ENCODE measurements at regions not wholly inside any gene's neighbourhood (a gene's known extent, or its start where the extent isn't known, plus 50 kb on each side); places are given as distances from the start of the nearest gene placed in this dataset.

GRCh38 chr13:72527333-72527732, 200.1 kb downstream of the MZT1 start:
- Mint-ChIP-seq H3K27me3 (no peaks in the 10 kb centered on the region), H3K27ac (no peak overlapping the region), H3K4me3 (no peak overlapping the region), H3K36me3 (ENCODE audit: low read depth) (no peaks in the 10 kb centered on the region), H3K9me3 (peaks cover 8% of the 10 kb centered on the region), H3K4me1 (ENCODE audit: low read depth) (no peaks in the 10 kb centered on the region)

GRCh38 chr13:72523593-72523992, 203.8 kb downstream of the MZT1 start:
- Mint-ChIP-seq H3K4me1 (ENCODE audit: low read depth) (no peaks in the 10 kb centered on the region), H3K4me3 (no peak overlapping the region), H3K36me3 (ENCODE audit: low read depth) (no peaks in the 10 kb centered on the region), H3K27me3 (no peaks in the 10 kb centered on the region), H3K9me3 (peaks cover 8% of the 10 kb centered on the region), H3K27ac (no peak overlapping the region)

GRCh38 chr13:72523049-72523448, 204.4 kb downstream of the MZT1 start:
- Mint-ChIP-seq H3K4me3 (no peak overlapping the region), H3K27me3 (no peaks in the 10 kb centered on the region), H3K4me1 (ENCODE audit: low read depth) (no peaks in the 10 kb centered on the region), H3K9me3 (peaks cover 8% of the 10 kb centered on the region), H3K27ac (no peak overlapping the region), H3K36me3 (ENCODE audit: low read depth) (no peaks in the 10 kb centered on the region)

- Mint-ChIP-seq H3K36me3 (ENCODE audit: low read depth) (no peaks in the 10 kb centered on the region), H3K4me3 (no peak overlapping the region), H3K27ac (no peak overlapping the region), H3K4me1 (ENCODE audit: low read depth) (no peaks in the 10 kb centered on the region), H3K27me3 (no peaks in the 10 kb centered on the region), H3K9me3 (peaks cover 7% of the 10 kb centered on the region)
Observed at GRCh38 chr13:72521940-72522661, 205.3 kb downstream of the MZT1 start.

- no peaks in the 10 kb centered on the region for H3K27me3 Mint-ChIP-seq
- H3K9me3 Mint-ChIP-seq: no peaks in the 10 kb centered on the region
- H3K4me1 Mint-ChIP-seq (ENCODE audit: low read depth): no peaks in the 10 kb centered on the region
- no peak overlapping the region for H3K4me3 Mint-ChIP-seq
- no peak overlapping the region for H3K27ac Mint-ChIP-seq
- no peaks in the 10 kb centered on the region for H3K36me3 Mint-ChIP-seq (ENCODE audit: low read depth)
Observed at GRCh38 chr13:72514146-72514545, 213.3 kb downstream of the MZT1 start.

- Mint-ChIP-seq H3K27ac (no peak overlapping the region), H3K4me1 (ENCODE audit: low read depth) (no peaks in the 10 kb centered on the region), H3K9me3 (no peaks in the 10 kb centered on the region), H3K27me3 (no peaks in the 10 kb centered on the region), H3K36me3 (ENCODE audit: low read depth) (no peaks in the 10 kb centered on the region), H3K4me3 (no peak overlapping the region)
Observed at GRCh38 chr13:72508392-72508791, 219.0 kb downstream of the MZT1 start.

GRCh38 chr13:72507416-72508199, 219.8 kb downstream of the MZT1 start:
- Mint-ChIP-seq H3K27me3 (no peaks in the 10 kb centered on the region), H3K4me3 (no peak overlapping the region), H3K27ac (no peak overlapping the region), H3K36me3 (ENCODE audit: low read depth) (no peaks in the 10 kb centered on the region), H3K4me1 (ENCODE audit: low read depth) (no peaks in the 10 kb centered on the region), H3K9me3 (no peaks in the 10 kb centered on the region)

- Mint-ChIP-seq H3K9me3 (no peaks in the 10 kb centered on the region), H3K27me3 (no peaks in the 10 kb centered on the region), H3K27ac (no peak overlapping the region), H3K4me1 (ENCODE audit: low read depth) (no peaks in the 10 kb centered on the region), H3K36me3 (ENCODE audit: low read depth) (no peaks in the 10 kb centered on the region), H3K4me3 (no peak overlapping the region)
Observed at GRCh38 chr13:72506706-72507105, 220.7 kb downstream of the MZT1 start.

- no peaks in the 10 kb centered on the region for H3K36me3 Mint-ChIP-seq (ENCODE audit: low read depth)
- H3K4me1 Mint-ChIP-seq (ENCODE audit: low read depth): no peaks in the 10 kb centered on the region
- H3K27me3 Mint-ChIP-seq: peaks cover 4% of the 10 kb centered on the region
- no peaks in the 10 kb centered on the region for H3K9me3 Mint-ChIP-seq
- H3K4me3 Mint-ChIP-seq: no peak overlapping the region
- no peak overlapping the region for H3K27ac Mint-ChIP-seq
Observed at GRCh38 chr13:72505376-72505775, 222.1 kb downstream of the MZT1 start.

GRCh38 chr13:72504131-72504841, 223.1 kb downstream of the MZT1 start:
- H3K27ac Mint-ChIP-seq: no peak overlapping the region
- H3K4me3 Mint-ChIP-seq: no peak overlapping the region
- H3K9me3 Mint-ChIP-seq: no peaks in the 10 kb centered on the region
- no peaks in the 10 kb centered on the region for H3K4me1 Mint-ChIP-seq (ENCODE audit: low read depth)
- H3K27me3 Mint-ChIP-seq: peaks cover 4% of the 10 kb centered on the region
- H3K36me3 Mint-ChIP-seq (ENCODE audit: low read depth): no peaks in the 10 kb centered on the region

GRCh38 chr13:72500851-72501250, 226.6 kb downstream of the MZT1 start:
- no peaks in the 10 kb centered on the region for H3K4me1 Mint-ChIP-seq (ENCODE audit: low read depth)
- no peak overlapping the region for H3K4me3 Mint-ChIP-seq
- peaks cover 4% of the 10 kb centered on the region for H3K27me3 Mint-ChIP-seq
- H3K36me3 Mint-ChIP-seq (ENCODE audit: low read depth): no peaks in the 10 kb centered on the region
- H3K27ac Mint-ChIP-seq: no peak overlapping the region
- H3K9me3 Mint-ChIP-seq: no peaks in the 10 kb centered on the region

GRCh38 chr13:72495681-72496080, 231.7 kb downstream of the MZT1 start:
- Mint-ChIP-seq H3K27me3 (no peaks in the 10 kb centered on the region), H3K27ac (no peak overlapping the region), H3K36me3 (ENCODE audit: low read depth) (no peaks in the 10 kb centered on the region), H3K4me1 (ENCODE audit: low read depth) (no peaks in the 10 kb centered on the region), H3K9me3 (no peaks in the 10 kb centered on the region), H3K4me3 (no peak overlapping the region)

GRCh38 chr13:72489751-72490150, 237.7 kb downstream of the MZT1 start:
- Mint-ChIP-seq H3K36me3 (ENCODE audit: low read depth) (no peaks in the 10 kb centered on the region), H3K9me3 (no peaks in the 10 kb centered on the region), H3K27ac (no peak overlapping the region), H3K4me3 (no peak overlapping the region), H3K4me1 (ENCODE audit: low read depth) (no peaks in the 10 kb centered on the region), H3K27me3 (no peaks in the 10 kb centered on the region)

- Mint-ChIP-seq H3K9me3 (no peaks in the 10 kb centered on the region), H3K4me3 (no peak overlapping the region), H3K4me1 (ENCODE audit: low read depth) (no peaks in the 10 kb centered on the region), H3K27me3 (no peaks in the 10 kb centered on the region), H3K27ac (no peak overlapping the region), H3K36me3 (ENCODE audit: low read depth) (no peaks in the 10 kb centered on the region)
Observed at GRCh38 chr13:72473321-72473720, 254.1 kb downstream of the MZT1 start.

- H3K4me1 Mint-ChIP-seq (ENCODE audit: low read depth): no peaks in the 10 kb centered on the region
- H3K36me3 Mint-ChIP-seq (ENCODE audit: low read depth): no peaks in the 10 kb centered on the region
- H3K4me3 Mint-ChIP-seq: no peak overlapping the region
- no peak overlapping the region for H3K27ac Mint-ChIP-seq
- no peaks in the 10 kb centered on the region for H3K9me3 Mint-ChIP-seq
- H3K27me3 Mint-ChIP-seq: no peaks in the 10 kb centered on the region
Observed at GRCh38 chr13:72469906-72470305, 257.5 kb downstream of the MZT1 start.

All from stimulated activated naive CD8-positive, alpha-beta T cell treated with anti-CD3 and anti-CD28 coated beads, Interleukin-15, Interleukin-2, amounts not matched to agents 100 ng/mL and 50 ng/mL, for 24 hours (primary cell).